Left lung (tissue), 4 donors: ENCODE measurements at regions not wholly inside any gene's neighbourhood (a gene's known extent, or its start where the extent isn't known, plus 50 kb on each side); places are given as distances from the start of the nearest gene placed in this dataset.

Source experiments
- ATAC-seq: fragments of 200-7000 bp; cut with Tn5 transposase; one replicate; pipeline ENCODE4 v1.9.1; 2020; ENCODE audit warnings: moderate library complexity
- DNase-seq, 4 donors: peaks; one replicate each; pipeline ENCODE4 v3.0.0-alpha.2; 2013 to 2020
- H3K27ac ChIP-seq, 2 donors: fragments of 200-600 bp; sonication (generic) in 1 of 2; one replicate each; pipeline versions ENCODE4 v1.5.0 to v1.8.0; 2020 to 2021
- H3K27me3 ChIP-seq, 2 donors: fragments of 200-600 bp; sonication (generic) in 1 of 2; one replicate each; pipeline versions ENCODE4 v1.5.0 to v1.8.0; 2020 to 2021
- H3K36me3 ChIP-seq, 2 donors: fragments of 200-600 bp; sonication (generic) in 1 of 2; one replicate each; pipeline versions ENCODE4 v1.5.0 to v1.8.0; 2020 to 2021
- H3K4me1 ChIP-seq, 2 donors: fragments of 200-600 bp; one replicate each; pipeline ENCODE4 v1.8.0; 2021
- H3K4me3 ChIP-seq, 2 donors: fragments of 200-600 bp; sonication (generic) in 1 of 2; one replicate each; pipeline versions ENCODE4 v1.5.0 to v1.8.0; 2020 to 2021; ENCODE audit warnings: mild to moderate bottlenecking in 1 of 2
- H3K9me3 ChIP-seq, 2 donors: fragments of 200-600 bp; sonication (generic) in 1 of 2; one replicate each; pipeline versions ENCODE4 v1.5.0 to v1.8.0; 2020 to 2021
- CTCF ChIP-seq, 2 donors: fragments of 200-600 bp; sonication (generic) in 1 of 2; IDR thresholded peaks; one replicate each; pipeline versions ENCODE4 v1.5.0 to v1.8.0; 2021; ENCODE audit warnings: antibody characterized with exemption in 2 of 2
- intact Hi-C, 2 donors: fragments of 100-400 bp; cut with DNase I; formaldehyde crosslinking; loops; one replicate each; pipeline versions ENCODE4 v1.11.2 to v1.14.2; 2022
- donor health status: DM: no; HTN: yes; CAD: no.
- donor health status: DM: no; HTN: no; CAD: no.

- H3K4me1 ChIP-seq, result no peaks in the 10 kb centered on the region
- H3K4me3 ChIP-seq, result no peak overlapping the region
- ATAC-seq, result no peak
- H3K27ac ChIP-seq, result no peak overlapping the region
- TF ChIP-seq CTCF (IDR thresholded peaks at IDR 0.05), result no peak
- H3K27me3 ChIP-seq, result no peaks in the 10 kb centered on the region
- H3K9me3 ChIP-seq, result peaks cover 0 to 2% of the 10 kb centered on the region in 2 donors
- no peaks in the 10 kb centered on the region for H3K36me3 ChIP-seq
- no peak for DNase-seq
- intact Hi-C loops, result no loop called here
These were observed 1047.9 kb upstream of the MAP3K7 start for GRCh38 chr6:91634791-91635190.

GRCh38 chr6:91633374-91634111 is 1046.7 kb upstream of the MAP3K7 start:
- Histone ChIP-seq H3K4me1 (no peaks in the 10 kb centered on the region), H3K9me3 (no peaks in the 10 kb centered on the region), H3K4me3 (no peak overlapping the region), H3K27ac (no peak overlapping the region), H3K27me3 (no peaks in the 10 kb centered on the region), H3K36me3 (no peaks in the 10 kb centered on the region)
- DNase-seq (peak in 2 of 4 donors; percentile 15), ATAC-seq (no peak)
- no peak for TF ChIP-seq CTCF (IDR thresholded peaks at IDR 0.05)
- intact Hi-C loops, result no loop called here

GRCh38 chr6:91632308-91632707 is 1045.4 kb upstream of the MAP3K7 start:
- DNase-seq (no peak), ATAC-seq (no peak)
- Histone ChIP-seq H3K4me3 (no peak overlapping the region), H3K27me3 (no peaks in the 10 kb centered on the region), H3K4me1 (no peaks in the 10 kb centered on the region), H3K27ac (no peak overlapping the region), H3K9me3 (peaks cover 0 to 4% of the 10 kb centered on the region in 2 donors), H3K36me3 (no peaks in the 10 kb centered on the region)
- intact Hi-C loops, result no loop called here
- TF ChIP-seq CTCF (IDR thresholded peaks at IDR 0.05), result no peak

GRCh38 chr6:91631227-91631626 is 1044.4 kb upstream of the MAP3K7 start:
- no peak for DNase-seq
- ATAC-seq, result no peak
- intact Hi-C loops, result no loop called here

GRCh38 chr6:91626911-91627310 is 1040.0 kb upstream of the MAP3K7 start:
- Histone ChIP-seq H3K4me3 (no peak overlapping the region), H3K36me3 (no peaks in the 10 kb centered on the region), H3K27me3 (no peaks in the 10 kb centered on the region), H3K27ac (no peak overlapping the region), H3K4me1 (no peaks in the 10 kb centered on the region), H3K9me3 (peaks cover 0 to 4% of the 10 kb centered on the region in 2 donors)
- DNase-seq (no peak), ATAC-seq (no peak)
- intact Hi-C loops, result no loop called here
- no peak for TF ChIP-seq CTCF (IDR thresholded peaks at IDR 0.05)

More at GRCh38 chr6:91631227-91631626, 1044.4 kb upstream of the MAP3K7 start:
- peaks cover 0 to 4% of the 10 kb centered on the region in 2 donors for H3K9me3 ChIP-seq
- no peaks in the 10 kb centered on the region for H3K36me3 ChIP-seq
- no peaks in the 10 kb centered on the region for H3K27me3 ChIP-seq
- no peak overlapping the region for H3K4me3 ChIP-seq
- TF ChIP-seq CTCF (IDR thresholded peaks at IDR 0.05), result no peak
- no peak overlapping the region for H3K27ac ChIP-seq
- H3K4me1 ChIP-seq, result no peaks in the 10 kb centered on the region
